Islet precursor cell (in vitro differentiated cells): ENCODE measurements at regions not wholly inside any gene's neighbourhood (a gene's known extent, or its start where the extent isn't known, plus 50 kb on each side); places are given as distances from the start of the nearest gene placed in this dataset.
A peak's percentile ranks its signal among the peaks of the same experiment; 100 is the strongest.

Source experiments
- DNase-seq: peaks from one replicate; pipeline ENCODE4 v3.0.0-alpha.2; 2018

GRCh38 chr7:36802459-36803135, 78.3 kb upstream of the AOAH start:
- no peak for DNase-seq

- DNase-seq = no peak
Observed at GRCh38 chr7:36796850-36797536, 72.7 kb upstream of the AOAH start.

GRCh38 chr7:36795451-36796021, 71.2 kb upstream of the AOAH start:
- DNase-seq = no peak

GRCh38 chr7:36794689-36795088, 70.4 kb upstream of the AOAH start:
- no peak for DNase-seq

- no peak for DNase-seq
Observed at GRCh38 chr7:36792421-36792820, 68.1 kb upstream of the AOAH start.

- no peak for DNase-seq
Observed at GRCh38 chr7:36790311-36790787, 66.1 kb upstream of the AOAH start.

GRCh38 chr7:36788825-36789470, 64.7 kb upstream of the AOAH start:
- no peak for DNase-seq

- no peak for DNase-seq
Observed at GRCh38 chr7:36787933-36788378, 63.7 kb upstream of the AOAH start.

- no peak for DNase-seq
Observed at GRCh38 chr7:36784991-36785940, 61.0 kb upstream of the AOAH start.

GRCh38 chr7:36781011-36781738, 56.9 kb upstream of the AOAH start:
- DNase-seq = no peak

- no peak for DNase-seq
Observed at GRCh38 chr7:36777855-36778254, 53.6 kb upstream of the AOAH start.

GRCh38 chr7:36777062-36777461, 52.8 kb upstream of the AOAH start:
- DNase-seq = no peak

- peak; percentile 3 for DNase-seq
Observed at GRCh38 chr7:36775676-36776075, 51.4 kb upstream of the AOAH start.

GRCh38 chr7:36775061-36775620, 50.8 kb upstream of the AOAH start:
- peak; percentile 28 for DNase-seq
